8988T (cell line): ENCODE measurements at regions not wholly inside any gene's neighbourhood (a gene's known extent, or its start where the extent isn't known, plus 50 kb on each side); places are given as distances from the start of the nearest gene placed in this dataset.

ENCODE experiments used
- DNase-seq: peaks from one replicate; pipeline ENCODE4 v3.0.0; 2011

DNA sequence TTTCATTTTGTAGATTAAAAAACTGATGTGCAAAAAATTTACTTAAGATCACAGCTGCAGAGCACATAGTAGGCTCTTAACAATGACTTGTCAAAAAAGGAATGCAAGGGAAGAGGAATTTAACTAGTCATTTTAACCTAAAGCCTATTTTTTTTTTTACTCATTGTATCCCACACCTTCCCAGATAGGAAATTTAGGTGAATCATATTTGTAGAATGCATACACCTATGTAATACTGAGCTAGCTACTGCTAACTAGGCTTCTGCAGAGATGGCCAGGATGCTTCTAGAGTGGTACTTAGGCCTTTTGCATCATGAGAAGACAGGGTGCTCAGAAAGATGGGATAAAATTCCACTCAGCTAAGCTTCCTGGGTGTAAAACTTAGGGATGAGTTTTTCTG is 387.3 kb downstream of the AASDHPPT start:
- no peak for DNase-seq

DNA sequence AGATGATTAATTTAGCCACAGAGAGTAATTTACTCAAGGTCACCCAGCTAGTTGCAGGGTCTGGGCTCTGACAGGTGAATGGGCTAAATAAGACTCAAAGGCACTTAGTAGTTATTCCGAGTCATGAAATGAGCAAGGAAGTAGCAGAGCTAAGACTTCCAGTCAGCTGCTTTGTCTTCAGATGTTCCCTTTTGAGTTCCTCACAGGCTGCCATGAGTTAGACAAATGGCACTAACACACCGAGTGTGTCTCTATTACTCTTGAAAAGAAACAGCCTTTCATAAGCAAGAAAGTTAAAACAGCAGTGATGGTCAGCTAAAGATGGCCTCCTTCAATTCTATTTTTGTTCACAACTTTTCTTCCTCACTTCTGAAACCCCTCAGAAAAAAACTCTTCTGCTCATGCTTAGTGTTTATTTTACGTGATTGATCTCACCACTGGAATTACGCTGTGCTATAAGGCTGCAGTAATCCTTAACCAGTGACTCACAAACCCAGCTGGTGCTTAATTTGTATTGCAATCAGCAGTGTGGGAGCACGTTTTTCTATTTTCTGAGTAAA is 389.1 kb downstream of the AASDHPPT start:
- DNase-seq, result no peak

- no peak for DNase-seq
Observed at GRCh38 chr11:106467501-106467900, 390.0 kb downstream of the AASDHPPT start.

DNA sequence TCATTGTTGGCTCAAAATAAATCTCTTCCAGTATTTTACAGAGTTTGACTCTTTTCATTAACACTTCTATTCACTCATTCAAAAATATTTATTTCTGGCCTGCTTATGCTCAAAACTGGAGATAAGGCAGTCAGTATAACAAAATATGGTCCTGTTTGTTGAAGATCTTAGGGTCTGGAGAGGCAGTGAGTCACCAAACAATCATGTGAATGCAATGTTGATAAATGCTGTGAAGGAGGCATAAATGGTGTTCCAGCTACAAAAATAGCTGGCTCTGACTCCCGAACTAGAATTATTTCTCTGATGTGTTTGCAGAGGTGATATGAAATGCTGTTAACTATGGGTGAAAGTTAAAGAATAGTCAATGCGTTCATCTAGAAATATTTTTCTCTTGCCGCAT is 390.6 kb downstream of the AASDHPPT start:
- no peak for DNase-seq

GRCh38 chr11:106468531-106468930 is 391.1 kb downstream of the AASDHPPT start:
- DNase-seq, result no peak

DNA sequence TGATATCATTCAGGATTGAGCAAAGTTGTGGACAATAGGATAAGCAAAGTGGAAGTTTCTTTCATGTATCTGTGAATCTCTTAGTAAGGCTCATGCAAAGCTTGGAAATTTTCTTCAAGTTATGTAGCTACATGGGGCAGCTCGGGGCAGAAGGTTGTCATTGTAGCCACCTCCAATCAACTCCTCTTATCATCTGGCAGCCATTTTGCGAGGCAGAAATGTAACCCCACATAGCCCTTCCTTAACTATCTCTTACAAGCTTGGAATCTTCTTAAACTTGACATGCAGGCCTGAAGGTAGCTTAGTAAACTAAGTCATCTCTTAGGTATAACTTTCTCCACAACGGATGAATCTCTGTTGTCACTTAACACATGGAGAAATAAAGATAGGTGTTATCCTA is 392.8 kb downstream of the AASDHPPT start:
- DNase-seq, result no peak

GRCh38 chr11:106471276-106471675 is 393.8 kb downstream of the AASDHPPT start:
- no peak for DNase-seq

DNA sequence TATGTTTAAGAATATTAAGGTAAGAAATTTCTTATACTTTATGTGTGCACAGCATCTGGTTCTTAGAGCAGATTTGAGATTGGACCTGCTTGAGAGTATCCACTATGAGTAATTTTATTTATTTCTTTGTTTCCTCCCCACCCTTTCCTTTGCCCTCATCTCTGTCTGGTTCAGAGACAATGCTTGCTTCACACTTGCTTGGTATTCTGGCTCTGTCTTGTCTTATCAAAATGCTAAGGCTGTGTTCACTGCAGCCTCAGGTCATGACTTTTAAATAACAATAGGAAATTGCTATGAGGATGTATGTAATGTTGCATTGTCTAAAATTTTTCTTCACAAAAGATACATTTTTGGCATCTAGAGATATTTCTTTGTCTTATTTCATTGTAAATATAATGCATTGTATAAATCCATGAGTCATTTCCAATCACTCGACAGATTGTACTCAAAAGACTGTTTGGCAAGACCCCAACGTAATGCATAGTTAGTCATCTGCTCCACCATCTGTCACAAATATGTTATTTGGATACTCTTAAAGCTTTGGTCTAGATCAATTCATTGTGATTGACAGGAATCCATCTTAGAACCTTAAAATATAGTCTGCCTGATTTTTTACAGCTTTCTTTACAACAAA is 395.7 kb downstream of the AASDHPPT start:
- DNase-seq, result no peak

GRCh38 chr11:106474274-106474673 is 396.8 kb downstream of the AASDHPPT start:
- no peak for DNase-seq

GRCh38 chr11:106475181-106475580 is 397.7 kb downstream of the AASDHPPT start:
- DNase-seq, result no peak

GRCh38 chr11:106477776-106478175 is 400.3 kb downstream of the AASDHPPT start:
- no peak for DNase-seq

- no peak for DNase-seq
Observed at GRCh38 chr11:106479646-106480045, 402.2 kb downstream of the AASDHPPT start.

- DNase-seq, result no peak
Observed at GRCh38 chr11:106480581-106481190, 403.2 kb downstream of the AASDHPPT start.

DNA sequence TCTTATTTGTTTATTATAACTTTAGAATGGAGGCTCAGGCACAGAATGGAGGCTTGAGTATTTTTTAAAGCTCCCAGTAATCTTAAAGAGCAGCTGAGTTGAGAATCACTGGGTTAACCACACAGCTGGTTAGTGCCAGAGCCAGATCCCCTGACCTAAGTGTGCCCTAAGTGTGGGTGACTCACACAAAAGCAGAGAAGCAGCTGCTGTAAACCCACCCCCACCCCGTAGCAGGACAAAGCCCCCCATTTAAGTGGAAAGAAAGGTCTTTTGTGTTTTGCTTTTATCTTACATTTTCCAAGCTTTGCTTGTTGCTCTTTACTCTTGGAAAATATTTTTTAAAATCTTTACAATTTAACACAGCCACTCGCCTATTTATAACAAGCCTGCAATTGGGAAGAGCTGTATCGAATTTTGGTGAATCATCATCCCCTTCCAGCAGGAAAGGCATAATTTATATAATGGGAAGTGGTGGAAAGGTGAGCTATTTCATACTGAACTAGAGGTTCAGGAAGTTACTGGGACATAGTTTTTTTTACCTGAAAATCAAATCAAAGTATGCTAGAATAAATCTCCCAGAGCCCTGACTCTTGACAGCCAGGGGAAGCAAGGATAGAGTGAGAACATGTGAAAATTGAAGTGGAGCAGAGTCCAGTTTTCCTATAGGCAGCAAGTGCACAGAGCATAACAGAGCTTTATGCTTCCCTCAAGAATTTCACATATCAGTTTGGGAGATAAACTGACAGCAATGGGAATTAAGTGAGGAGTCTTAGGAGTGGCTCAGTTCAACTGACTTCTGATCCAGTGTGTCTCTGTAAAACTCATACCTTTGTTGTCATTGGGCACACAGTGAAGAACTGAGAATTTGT is 405.7 kb downstream of the AASDHPPT start:
- no peak for DNase-seq

- no peak for DNase-seq
Observed at GRCh38 chr11:106491751-106492150, 414.3 kb downstream of the AASDHPPT start.

- no peak for DNase-seq
Observed at GRCh38 chr11:106493751-106494150, 416.3 kb downstream of the AASDHPPT start.

DNA sequence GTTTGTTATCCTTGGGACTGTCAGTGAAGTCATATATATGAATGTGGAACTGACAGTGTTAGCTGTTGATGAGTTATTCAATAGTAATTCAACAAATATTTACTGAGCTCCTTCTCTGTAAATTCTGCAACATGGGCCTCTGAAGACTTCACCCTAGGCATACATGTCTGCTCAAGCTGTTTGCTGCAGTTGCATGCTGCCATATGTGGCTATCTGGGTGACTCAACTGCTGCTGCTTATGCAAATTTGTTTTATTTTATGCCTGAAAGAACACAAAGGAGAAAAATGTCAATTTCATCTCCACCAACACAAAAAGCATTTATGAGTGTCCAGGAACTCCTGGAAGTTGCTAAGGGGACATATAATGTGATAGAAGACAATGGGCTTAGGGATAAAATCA is 417.6 kb downstream of the AASDHPPT start:
- no peak for DNase-seq

DNA sequence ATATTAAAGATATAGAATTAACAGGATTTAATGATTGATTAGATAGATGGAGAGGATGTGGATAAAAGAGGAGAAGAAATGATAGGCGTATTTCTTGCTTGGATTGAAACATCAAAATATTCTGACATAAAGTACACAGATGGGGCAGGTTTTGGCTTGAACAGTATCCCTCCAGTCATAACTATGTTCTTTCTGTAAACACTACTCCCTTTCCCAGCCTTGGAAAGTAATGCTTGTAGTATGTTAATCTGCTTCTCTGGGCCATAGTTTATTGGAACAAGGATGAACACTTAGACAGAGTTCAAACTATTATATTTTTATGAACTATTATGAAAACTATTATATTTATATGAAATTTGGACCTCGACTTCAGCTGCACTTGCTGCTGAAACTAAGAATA is 419.2 kb downstream of the AASDHPPT start:
- DNase-seq, result no peak

DNA sequence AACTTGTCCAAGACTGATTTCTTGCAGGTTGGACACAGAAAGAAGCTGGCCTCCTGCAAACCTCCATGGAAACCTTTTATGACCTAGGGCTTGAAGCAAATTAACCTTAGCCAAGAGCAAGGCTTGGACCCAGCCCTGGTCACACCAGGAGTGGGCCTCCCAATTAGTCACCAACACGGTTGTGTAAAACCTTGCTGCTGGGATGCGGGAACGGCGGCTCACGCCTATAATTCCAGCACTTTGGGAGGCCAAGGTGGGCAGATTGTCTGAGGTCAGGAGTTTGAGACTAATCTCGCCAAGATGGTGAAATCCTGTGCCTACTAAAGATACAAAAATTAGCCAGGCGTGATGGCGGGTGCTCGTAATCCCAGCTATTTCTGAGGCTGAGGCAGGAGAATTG is 419.9 kb downstream of the AASDHPPT start:
- no peak for DNase-seq

- no peak for DNase-seq
Observed at GRCh38 chr11:106497822-106498221, 420.4 kb downstream of the AASDHPPT start.

DNA sequence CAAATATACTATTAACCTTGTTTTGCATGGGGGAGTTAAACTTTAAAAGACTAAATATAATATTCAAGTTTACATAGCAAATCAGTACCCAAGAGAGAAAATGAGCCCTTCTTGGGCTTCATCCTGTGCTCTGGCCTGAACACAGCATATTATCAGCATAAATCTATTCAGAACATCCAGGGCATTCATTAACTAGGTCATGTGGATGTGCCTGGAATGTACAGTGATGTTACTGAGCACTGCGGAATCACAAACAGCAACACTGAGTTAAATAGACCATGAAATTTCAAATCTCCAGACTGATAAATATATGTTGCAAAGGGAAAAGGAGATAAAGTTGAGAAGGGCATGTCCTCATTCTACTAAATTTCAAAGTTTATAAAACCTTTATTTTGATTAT is 426.4 kb downstream of the AASDHPPT start:
- DNase-seq, result no peak

- no peak for DNase-seq
Observed at GRCh38 chr11:106507645-106508306, 430.3 kb downstream of the AASDHPPT start.

GRCh38 chr11:106514706-106515105 is 437.2 kb downstream of the AASDHPPT start:
- DNase-seq, result no peak
